Smooth muscle cell (in vitro differentiated cells): ENCODE measurements at regions not wholly inside any gene's neighbourhood (a gene's known extent, or its start where the extent isn't known, plus 50 kb on each side); places are given as distances from the start of the nearest gene placed in this dataset.

ENCODE experiments used
- DNase-seq: peaks from one replicate; lab custom pipeline; 2025; ENCODE audit not compliant: unreplicated experiment; lab: John Stamatoyannopoulos, UW
- H2AFZ ChIP-seq: fragments of 200-600 bp; sonication (generic); 2 replicates; pipeline ENCODE4 v1.6.0; 2016; ENCODE audit warnings: antibody characterized with exemption, low read depth, mild to moderate bottlenecking
- H3F3A ChIP-seq: fragments of 200-600 bp; sonication (generic); 2 replicates; pipeline ENCODE4 v1.6.0; 2017; ENCODE audit warnings: antibody characterized with exemption, low read depth
- H3K27ac ChIP-seq: fragments of 200-600 bp; sonication (generic); 2 replicates; pipeline ENCODE4 v1.5.1; 2016; ENCODE audit warnings: low read depth, mild to moderate bottlenecking
- H3K27me3 ChIP-seq: fragments of 200-600 bp; sonication (generic); 2 replicates; pipeline ENCODE4 v1.6.1; 2016; ENCODE audit warnings: low read depth, mild to moderate bottlenecking
- H3K36me3 ChIP-seq: fragments of 200-600 bp; sonication (generic); 2 replicates; pipeline ENCODE4 v1.5.1; 2016; ENCODE audit warnings: low read depth
- H3K4me1 ChIP-seq: fragments of 200-600 bp; sonication (generic); 2 replicates; pipeline ENCODE4 v1.5.1; 2016; ENCODE audit warnings: low read depth
- H3K4me2 ChIP-seq: fragments of 200-600 bp; sonication (generic); 2 replicates; pipeline ENCODE4 v1.6.0; 2016; ENCODE audit warnings: mild to moderate bottlenecking
- H3K4me3 ChIP-seq: fragments of 200-600 bp; sonication (generic); 2 replicates; pipeline ENCODE4 v1.5.1; 2016; ENCODE audit warnings: mild to moderate bottlenecking
- H3K79me2 ChIP-seq: fragments of 200-600 bp; sonication (generic); 2 replicates; pipeline ENCODE4 v1.6.0; 2016; ENCODE audit warnings: low read depth, mild to moderate bottlenecking
- H3K9ac ChIP-seq: fragments of 200-600 bp; sonication (generic); 2 replicates; pipeline ENCODE4 v1.6.0; 2016; ENCODE audit warnings: low read depth
- H3K9me3 ChIP-seq: fragments of 200-600 bp; sonication (generic); replicated peaks from 2 replicates; pipeline ENCODE4 v1.5.1; 2016; ENCODE audit warnings: low read depth
- H4K20me1 ChIP-seq: fragments of 200-600 bp; sonication (generic); 2 replicates; pipeline ENCODE4 v1.6.0; 2016; ENCODE audit warnings: low read depth
- WGBS: methylation state at CpG from one replicate; pipeline ENCODE4 v1.1.7; 2016; ENCODE audit warnings: low lambda C conversion rate; 5-methylcytosine and 5-hydroxymethylcytosine counted together
- TF ChIP-seq, protein P1 (sequence below): fragments of 200-600 bp; sonication (generic); IDR thresholded peaks from 2 replicates; pipeline ENCODE4 v1.5.1; 2017; ENCODE audit warnings: borderline replicate concordance, mild to moderate bottlenecking, antibody characterized with exemption; ENCODE audit not compliant: insufficient read depth, poor library complexity, severe bottlenecking

DNA sequence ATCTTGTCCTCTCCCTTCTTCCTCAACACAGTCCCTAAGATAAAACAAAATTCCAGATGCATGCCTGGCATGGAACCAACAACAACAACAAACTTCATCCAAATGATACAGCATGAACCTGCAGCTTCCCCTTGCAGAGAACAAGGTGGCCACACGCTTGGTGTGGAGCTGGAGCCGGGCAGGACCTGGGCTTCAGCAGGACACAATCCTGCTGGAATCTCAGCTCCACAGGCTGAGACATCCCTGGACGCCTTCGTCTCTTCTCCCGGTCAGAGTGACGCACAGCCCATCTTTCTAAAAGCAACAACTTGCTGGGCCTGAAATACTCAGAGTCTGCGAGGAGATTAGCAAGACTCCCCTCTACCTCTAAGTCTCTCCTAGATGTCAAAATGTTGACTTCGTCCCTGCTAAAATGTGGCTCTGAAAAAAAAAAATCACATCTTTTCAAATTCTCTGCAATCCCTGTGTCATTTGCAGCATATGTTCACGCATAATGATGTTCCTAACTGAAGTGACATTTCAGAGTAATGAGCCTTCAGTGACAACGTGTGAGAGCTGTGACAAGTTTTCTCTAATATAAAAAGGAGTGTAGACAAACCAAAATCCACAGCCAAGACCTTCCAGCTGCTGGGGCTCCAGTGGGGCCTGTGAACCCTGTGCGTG, 1232.3 kb downstream of the TBC1D22A start:
- Histone ChIP-seq H3K9ac (no peak overlapping the region), H3K27ac (no peak overlapping the region), H3F3A (no peaks in the 10 kb centered on the region), H4K20me1 (no peaks in the 10 kb centered on the region), H3K27me3 (no peaks in the 10 kb centered on the region), H2AFZ (no peak overlapping the region), H3K4me2 (no peak overlapping the region), H3K9me3 (no peaks in the 10 kb centered on the region), H3K36me3 (no peaks in the 10 kb centered on the region), H3K4me1 (no peaks in the 10 kb centered on the region), H3K4me3 (no peak overlapping the region), H3K79me2 (no peaks in the 10 kb centered on the region)
- 82% methylated on average over 11 of the region's 11 CpGs for WGBS
- TF ChIP-seq, protein P1, sequence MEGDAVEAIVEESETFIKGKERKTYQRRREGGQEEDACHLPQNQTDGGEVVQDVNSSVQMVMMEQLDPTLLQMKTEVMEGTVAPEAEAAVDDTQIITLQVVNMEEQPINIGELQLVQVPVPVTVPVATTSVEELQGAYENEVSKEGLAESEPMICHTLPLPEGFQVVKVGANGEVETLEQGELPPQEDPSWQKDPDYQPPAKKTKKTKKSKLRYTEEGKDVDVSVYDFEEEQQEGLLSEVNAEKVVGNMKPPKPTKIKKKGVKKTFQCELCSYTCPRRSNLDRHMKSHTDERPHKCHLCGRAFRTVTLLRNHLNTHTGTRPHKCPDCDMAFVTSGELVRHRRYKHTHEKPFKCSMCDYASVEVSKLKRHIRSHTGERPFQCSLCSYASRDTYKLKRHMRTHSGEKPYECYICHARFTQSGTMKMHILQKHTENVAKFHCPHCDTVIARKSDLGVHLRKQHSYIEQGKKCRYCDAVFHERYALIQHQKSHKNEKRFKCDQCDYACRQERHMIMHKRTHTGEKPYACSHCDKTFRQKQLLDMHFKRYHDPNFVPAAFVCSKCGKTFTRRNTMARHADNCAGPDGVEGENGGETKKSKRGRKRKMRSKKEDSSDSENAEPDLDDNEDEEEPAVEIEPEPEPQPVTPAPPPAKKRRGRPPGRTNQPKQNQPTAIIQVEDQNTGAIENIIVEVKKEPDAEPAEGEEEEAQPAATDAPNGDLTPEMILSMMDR = no peak
- no peak for DNase-seq

DNA sequence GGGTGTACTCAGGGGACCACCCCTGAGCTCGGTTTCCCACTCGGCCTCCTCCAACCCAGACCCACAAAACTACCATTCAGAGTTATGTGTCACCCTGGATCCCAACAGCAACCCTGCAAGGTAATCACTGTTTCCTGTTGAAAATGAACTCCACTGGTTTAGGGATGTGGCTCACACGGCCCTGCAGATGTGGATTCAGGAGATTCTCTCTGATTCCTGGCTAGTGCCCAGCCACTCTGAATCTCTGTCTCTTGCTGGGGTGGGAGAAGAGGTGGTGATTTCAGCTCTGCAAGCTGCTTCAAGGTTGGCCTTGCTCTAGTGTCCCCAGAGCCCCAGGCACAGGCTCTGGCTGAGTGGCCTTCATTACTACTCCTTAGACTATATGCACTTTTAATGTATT, 1231.6 kb downstream of the TBC1D22A start:
- H3K9me3 ChIP-seq = no peaks in the 10 kb centered on the region
- TF ChIP-seq, protein P1 = no peak
- no peak for DNase-seq
- H3K4me2 ChIP-seq = no peak overlapping the region
- WGBS = 27% methylated on average over 3 of the region's 3 CpGs
- H4K20me1 ChIP-seq = no peaks in the 10 kb centered on the region
- no peak overlapping the region for H3K9ac ChIP-seq
- H3K36me3 ChIP-seq = no peaks in the 10 kb centered on the region
- H2AFZ ChIP-seq = no peak overlapping the region
- no peaks in the 10 kb centered on the region for H3K4me1 ChIP-seq
- H3K27ac ChIP-seq = no peak overlapping the region
- no peaks in the 10 kb centered on the region for H3F3A ChIP-seq
- no peaks in the 10 kb centered on the region for H3K79me2 ChIP-seq
- no peaks in the 10 kb centered on the region for H3K27me3 ChIP-seq
- no peak overlapping the region for H3K4me3 ChIP-seq

DNA sequence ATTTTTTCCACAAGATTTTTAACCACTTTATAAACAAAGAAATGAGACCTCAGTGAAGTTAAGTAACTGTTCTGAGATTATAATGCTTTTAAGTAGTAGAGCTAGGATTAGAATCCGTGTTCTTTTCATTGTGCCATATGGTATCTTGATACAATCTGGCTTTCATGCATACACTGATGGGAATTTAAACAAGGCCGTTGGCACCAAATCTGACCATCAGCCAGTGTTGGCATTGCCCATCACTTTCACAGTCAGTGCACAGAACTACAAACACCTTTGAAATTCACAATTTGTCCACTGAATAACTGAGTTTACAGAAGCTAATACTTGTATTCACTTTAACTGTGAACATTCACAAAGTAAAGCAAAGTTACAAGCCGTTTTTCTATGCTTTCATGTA, 1228.0 kb downstream of the TBC1D22A start:
- no peak overlapping the region for H3K9ac ChIP-seq
- no peaks in the 10 kb centered on the region for H3K4me1 ChIP-seq
- no peak overlapping the region for H2AFZ ChIP-seq
- H3K27ac ChIP-seq = no peak overlapping the region
- H3K4me3 ChIP-seq = no peak overlapping the region
- no peaks in the 10 kb centered on the region for H3F3A ChIP-seq
- DNase-seq = no peak
- H3K79me2 ChIP-seq = no peaks in the 10 kb centered on the region
- H3K4me2 ChIP-seq = no peak overlapping the region
- peaks cover 7% of the 10 kb centered on the region for H3K9me3 ChIP-seq
- H3K27me3 ChIP-seq = no peaks in the 10 kb centered on the region
- no peaks in the 10 kb centered on the region for H3K36me3 ChIP-seq
- TF ChIP-seq, protein P1 = no peak
- WGBS = 51% methylated on average over 3 of the region's 3 CpGs
- no peaks in the 10 kb centered on the region for H4K20me1 ChIP-seq

DNA sequence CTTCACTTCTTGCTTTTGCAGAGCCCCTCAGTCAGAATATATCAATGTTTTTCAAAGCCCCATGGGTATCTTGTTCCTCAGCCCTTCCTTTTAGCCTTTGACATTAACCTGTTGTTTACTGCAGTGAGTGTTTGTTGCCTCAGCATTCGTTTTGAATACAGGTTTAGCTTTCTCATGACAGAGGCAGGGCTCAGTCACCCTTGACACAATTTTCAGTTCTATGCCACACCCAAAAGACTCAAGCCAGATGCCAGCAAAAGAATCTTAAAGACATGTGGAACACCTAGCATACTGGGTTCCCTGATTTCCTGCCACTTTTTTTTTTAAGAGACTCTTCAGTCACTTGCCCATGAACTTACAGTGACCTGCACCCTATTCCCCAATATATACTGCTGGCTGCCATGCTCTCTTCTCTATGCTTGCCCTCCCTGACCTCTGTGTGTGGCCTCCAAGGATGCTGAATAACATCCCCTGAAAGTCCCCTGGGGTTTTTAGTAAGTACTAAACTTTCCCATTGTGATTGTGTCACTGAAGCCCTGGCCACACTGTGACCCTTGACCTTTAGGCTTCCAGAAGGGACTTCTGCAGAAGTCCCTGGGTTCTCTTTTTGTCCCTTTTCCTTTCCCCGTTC, 1225.5 kb downstream of the TBC1D22A start:
- 36% methylated on average over 2 of the region's 2 CpGs for WGBS
- H3K9me3 ChIP-seq = peaks cover 7% of the 10 kb centered on the region
- H3K9ac ChIP-seq = no peak overlapping the region
- H3K4me1 ChIP-seq = no peaks in the 10 kb centered on the region
- H2AFZ ChIP-seq = no peak overlapping the region
- H3F3A ChIP-seq = no peaks in the 10 kb centered on the region
- no peaks in the 10 kb centered on the region for H3K79me2 ChIP-seq
- H3K4me2 ChIP-seq = no peak overlapping the region
- no peaks in the 10 kb centered on the region for H3K36me3 ChIP-seq
- TF ChIP-seq, protein P1 = no peak
- no peak overlapping the region for H3K4me3 ChIP-seq
- no peaks in the 10 kb centered on the region for H3K27me3 ChIP-seq
- no peak for DNase-seq
- no peaks in the 10 kb centered on the region for H4K20me1 ChIP-seq
- H3K27ac ChIP-seq = no peak overlapping the region
